ENCODE measurements at regions not wholly inside any gene's neighbourhood (a gene's known extent, or its start where the extent isn't known, plus 50 kb on each side); places are given as distances from the start of the nearest gene placed in this dataset.

GRCh38 chr1:199269241-199269640 is 630.4 kb downstream of the PTPRC start:
- TF ChIP-seq POLR2A (IDR thresholded peaks at IDR 0.05): no peak
- TF ChIP-seq, protein P1, sequence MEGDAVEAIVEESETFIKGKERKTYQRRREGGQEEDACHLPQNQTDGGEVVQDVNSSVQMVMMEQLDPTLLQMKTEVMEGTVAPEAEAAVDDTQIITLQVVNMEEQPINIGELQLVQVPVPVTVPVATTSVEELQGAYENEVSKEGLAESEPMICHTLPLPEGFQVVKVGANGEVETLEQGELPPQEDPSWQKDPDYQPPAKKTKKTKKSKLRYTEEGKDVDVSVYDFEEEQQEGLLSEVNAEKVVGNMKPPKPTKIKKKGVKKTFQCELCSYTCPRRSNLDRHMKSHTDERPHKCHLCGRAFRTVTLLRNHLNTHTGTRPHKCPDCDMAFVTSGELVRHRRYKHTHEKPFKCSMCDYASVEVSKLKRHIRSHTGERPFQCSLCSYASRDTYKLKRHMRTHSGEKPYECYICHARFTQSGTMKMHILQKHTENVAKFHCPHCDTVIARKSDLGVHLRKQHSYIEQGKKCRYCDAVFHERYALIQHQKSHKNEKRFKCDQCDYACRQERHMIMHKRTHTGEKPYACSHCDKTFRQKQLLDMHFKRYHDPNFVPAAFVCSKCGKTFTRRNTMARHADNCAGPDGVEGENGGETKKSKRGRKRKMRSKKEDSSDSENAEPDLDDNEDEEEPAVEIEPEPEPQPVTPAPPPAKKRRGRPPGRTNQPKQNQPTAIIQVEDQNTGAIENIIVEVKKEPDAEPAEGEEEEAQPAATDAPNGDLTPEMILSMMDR (IDR thresholded peaks at IDR 0.05): no peak
- Histone ChIP-seq H3K4me3 (no peak overlapping the region), H3K4me1 (no peaks in the 10 kb centered on the region), H3K9me3 (no peaks in the 10 kb centered on the region), H3K27ac (no peak overlapping the region), H3K36me3 (no peaks in the 10 kb centered on the region), H3K27me3 (no peaks in the 10 kb centered on the region)
- DNase-seq: no peak

DNA sequence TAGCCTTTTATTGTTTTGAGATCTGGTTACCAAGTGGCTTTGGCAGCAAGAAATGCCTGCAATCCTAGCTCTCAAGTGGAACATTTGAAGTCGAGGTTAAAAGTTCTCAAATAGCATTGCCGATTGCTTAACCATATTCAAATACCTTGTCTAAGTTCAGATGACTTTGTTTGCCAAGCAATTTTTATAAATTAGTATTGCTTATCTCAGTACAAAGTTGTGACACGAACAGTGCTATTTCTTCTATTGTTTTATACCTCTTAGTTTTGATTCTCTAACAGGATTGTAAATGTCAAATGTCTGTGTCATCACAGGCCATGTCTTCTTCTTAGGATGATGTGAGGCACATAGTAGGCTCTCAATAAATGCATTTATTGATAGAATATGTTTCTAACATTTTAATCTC is 633.3 kb downstream of the PTPRC start:
- Histone ChIP-seq H3K4me3 (no peak overlapping the region), H3K9me3 (no peaks in the 10 kb centered on the region), H3K27me3 (no peaks in the 10 kb centered on the region), H3K4me1 (no peaks in the 10 kb centered on the region), H3K36me3 (no peaks in the 10 kb centered on the region), H3K27ac (no peak overlapping the region)
- TF ChIP-seq POLR2A (IDR thresholded peaks at IDR 0.05): no peak
- TF ChIP-seq, protein P1 (IDR thresholded peaks at IDR 0.05): no peak
- no peak for DNase-seq

DNA sequence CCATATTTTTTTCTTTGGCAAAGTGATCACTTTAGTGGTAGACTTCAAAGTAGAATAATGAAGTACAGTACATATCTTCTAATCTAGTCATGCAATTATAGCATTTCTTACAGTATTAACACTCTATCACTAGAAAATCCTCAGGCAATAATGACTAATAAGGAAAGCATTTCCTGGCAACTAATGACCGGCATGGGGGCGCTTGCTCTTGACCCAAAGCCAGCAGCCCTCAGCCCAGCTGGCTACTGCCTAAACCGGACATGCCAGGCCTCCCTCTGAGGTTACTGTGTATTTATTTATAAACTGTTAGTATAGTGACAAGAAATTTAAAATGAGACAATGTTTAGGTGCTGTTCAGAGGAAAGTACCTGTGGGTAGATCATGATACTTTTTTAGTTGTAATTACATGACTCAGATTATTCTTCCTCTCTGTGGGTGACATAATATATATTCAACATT is 633.8 kb downstream of the PTPRC start:
- Histone ChIP-seq H3K9me3 (no peaks in the 10 kb centered on the region), H3K4me3 (no peak overlapping the region), H3K36me3 (no peaks in the 10 kb centered on the region), H3K27ac (no peak overlapping the region), H3K27me3 (no peaks in the 10 kb centered on the region), H3K4me1 (no peaks in the 10 kb centered on the region)
- no peak for TF ChIP-seq POLR2A (IDR thresholded peaks at IDR 0.05)
- TF ChIP-seq, protein P1 (IDR thresholded peaks at IDR 0.05): no peak
- no peak for DNase-seq

GRCh38 chr1:199273837-199274379 is 635.1 kb downstream of the PTPRC start:
- no peaks in the 10 kb centered on the region for H3K4me1 ChIP-seq
- no peaks in the 10 kb centered on the region for H3K27me3 ChIP-seq
- H3K4me3 ChIP-seq: no peak overlapping the region
- TF ChIP-seq, protein P1 (IDR thresholded peaks at IDR 0.05): no peak
- TF ChIP-seq POLR2A (IDR thresholded peaks at IDR 0.05): no peak
- no peaks in the 10 kb centered on the region for H3K9me3 ChIP-seq
- no peaks in the 10 kb centered on the region for H3K36me3 ChIP-seq
- H3K27ac ChIP-seq: no peak overlapping the region
- no peak for DNase-seq

- Histone ChIP-seq H3K36me3 (no peaks in the 10 kb centered on the region), H3K4me1 (no peaks in the 10 kb centered on the region), H3K27me3 (no peaks in the 10 kb centered on the region), H3K4me3 (no peak overlapping the region), H3K9me3 (no peaks in the 10 kb centered on the region), H3K27ac (no peak overlapping the region)
- no peak for TF ChIP-seq POLR2A (IDR thresholded peaks at IDR 0.05)
- TF ChIP-seq, protein P1 (IDR thresholded peaks at IDR 0.05): no peak
- DNase-seq: no peak
Measured at GRCh38 chr1:199279067-199279466, 640.2 kb downstream of the PTPRC start.

Data from Peyer's patch (tissue), 4 donors.